Ammon's horn (tissue), 1 donor: ENCODE measurements at regions not wholly inside any gene's neighbourhood (a gene's known extent, or its start where the extent isn't known, plus 50 kb on each side); places are given as distances from the start of the nearest gene placed in this dataset.
A peak's percentile ranks its signal among the peaks of the same experiment; 100 is the strongest.
"Not testable (repeated sequence)": the region's sequence is repeated elsewhere in the genome, so short reads cannot be mapped to it uniquely, and the experiment has no call there.

Experiments
- DNase-seq: peaks from one replicate; pipeline ENCODE4 v3.0.0-alpha.2; 2016; ENCODE audit warnings: low spot score

- no peak for DNase-seq
These were observed 89.1 kb downstream of the CRYGS start for GRCh38 chr3:186454881-186455703.

- no peak for DNase-seq
These were observed 90.6 kb downstream of the CRYGS start for GRCh38 chr3:186453531-186453930.

GRCh38 chr3:186452517-186452916, 90.5 kb upstream of the DGKG start:
- no peak for DNase-seq

GRCh38 chr3:186451371-186451770, 89.3 kb upstream of the DGKG start:
- no peak for DNase-seq

- DNase-seq: no peak
These were observed 82.9 kb upstream of the DGKG start for GRCh38 chr3:186444974-186445373.

- no peak for DNase-seq
These were observed 82.3 kb upstream of the DGKG start for GRCh38 chr3:186444288-186444687.

GRCh38 chr3:186442979-186443378, 80.9 kb upstream of the DGKG start:
- not testable (repeated sequence) for DNase-seq

GRCh38 chr3:186442162-186442561, 80.1 kb upstream of the DGKG start:
- no peak for DNase-seq

- no peak for DNase-seq
These were observed 78.9 kb upstream of the DGKG start for GRCh38 chr3:186440891-186441290.

- DNase-seq: no peak
These were observed 77.7 kb upstream of the DGKG start for GRCh38 chr3:186439725-186440124.

- not testable (repeated sequence) for DNase-seq
These were observed 73.3 kb upstream of the DGKG start for GRCh38 chr3:186435332-186435731.

GRCh38 chr3:186432944-186433732, 71.1 kb upstream of the DGKG start:
- no peak for DNase-seq

GRCh38 chr3:186432189-186432588, 70.2 kb upstream of the DGKG start:
- no peak for DNase-seq

GRCh38 chr3:186427627-186428281, 65.7 kb upstream of the DGKG start:
- peak; percentile 52 for DNase-seq

GRCh38 chr3:186425788-186426730, 64.0 kb upstream of the DGKG start:
- DNase-seq: no peak

- no peak for DNase-seq
These were observed 59.9 kb upstream of the DGKG start for GRCh38 chr3:186421946-186422345.

- no peak for DNase-seq
These were observed 56.7 kb upstream of the DGKG start for GRCh38 chr3:186418671-186419145.

GRCh38 chr3:186417791-186418190, 55.8 kb upstream of the DGKG start:
- no peak for DNase-seq

GRCh38 chr3:186414735-186415419, 52.8 kb upstream of the DGKG start:
- DNase-seq: no peak

- DNase-seq: peak; percentile 84
These were observed 51.8 kb upstream of the DGKG start for GRCh38 chr3:186413615-186414415.
